Endothelial cell of umbilical vein (primary cell): ENCODE measurements at regions not wholly inside any gene's neighbourhood (a gene's known extent, or its start where the extent isn't known, plus 50 kb on each side); places are given as distances from the start of the nearest gene placed in this dataset.

ENCODE experiments used
- BruUV-seq: library from RNA; stranded (reverse); fragments of 400-500 nt; replicated peaks from 2 replicates; lab custom pipeline; 2021; lab: Mats Ljungman, UMichigan
- CTCF ChIA-PET: fragments of 300-600, 350-600 bp; sonication (Branson Sonifier 250); formaldehyde crosslinking; loops from one replicate; lab custom pipeline; 2021; ENCODE audit warnings: antibody characterized with exemption, inconsistent platforms; lab: Charles Lee
- POLR2A ChIA-PET: fragments of 300-600, 350-600 bp; sonication (Branson Sonifier 250); formaldehyde crosslinking; loops from one replicate; lab custom pipeline; 2021; ENCODE audit warnings: antibody characterized with exemption, inconsistent platforms; lab: Charles Lee
- DNase-seq: peaks from one replicate; pipeline ENCODE4 v3.0.0-alpha.2; 2011; ENCODE audit warnings: low read depth, low spot score
- FAIRE-seq: peaks from 2 replicates; lab custom pipeline; 2011; peaks lifted over from hg19 to GRCh38; lab: Jason Lieb, UNC
- H2AFZ ChIP-seq: 2 replicates; pipeline ENCODE4 v1.6.0; 2012; ENCODE audit warnings: low read depth, low read length, control low read depth, inconsistent platforms
- H3K27ac ChIP-seq: 2 replicates; pipeline ENCODE4 v1.5.1; 2011; ENCODE audit warnings: low read depth, mild to moderate bottlenecking, control low read depth, low read length, moderate library complexity; ENCODE audit not compliant: insufficient read depth
- H3K27me3 ChIP-seq, 2 experiments: 2 replicates each; pipeline versions ENCODE4 v1.6.0 to v1.6.1; 2011; ENCODE audit warnings: low read length in 2 of 2, mixed read lengths in 1 of 2; ENCODE audit not compliant: control insufficient read depth in 2 of 2, insufficient read depth in 2 of 2
- H3K36me3 ChIP-seq, 2 experiments: 2 replicates in 1 of 2; 3 replicates in 1 of 2; pipeline ENCODE4 v1.5.1; 2011; ENCODE audit warnings: low read length in 2 of 2, mild to moderate bottlenecking in 1 of 2, moderate library complexity in 1 of 2; ENCODE audit not compliant: control insufficient read depth in 2 of 2, insufficient read depth in 2 of 2; ENCODE audit errors: extremely low read depth in 1 of 2
- H3K4me1 ChIP-seq: 3 replicates; pipeline ENCODE4 v1.5.1; 2011; ENCODE audit warnings: mild to moderate bottlenecking, low read length; ENCODE audit not compliant: control insufficient read depth, insufficient read depth; ENCODE audit errors: extremely low read depth
- H3K4me2 ChIP-seq: 2 replicates; pipeline ENCODE4 v1.6.1; 2011; ENCODE audit warnings: low read length, control low read depth, mixed read lengths; ENCODE audit not compliant: insufficient read depth
- H3K4me3 ChIP-seq, 3 experiments: fragments of 200-600 bp in 1 of 3; sonication (generic), shearing (Covaris generic) in 1 of 3; replicated peaks in 1 of 3; 2 replicates each; pipeline ENCODE4 v1.5.1; 2011 to 2016; ENCODE audit warnings: control low read depth in 3 of 3, low read length in 3 of 3, mild to moderate bottlenecking in 2 of 3, inconsistent platforms in 1 of 3, low read depth in 1 of 3, moderate library complexity in 1 of 3; ENCODE audit not compliant: insufficient read depth in 1 of 3
- H3K79me2 ChIP-seq: 2 replicates; pipeline ENCODE4 v1.6.0; 2012; ENCODE audit warnings: low read length, inconsistent platforms; ENCODE audit not compliant: control insufficient read depth, insufficient read depth
- H3K9ac ChIP-seq: replicated peaks from 2 replicates; pipeline ENCODE3; 2011; ENCODE audit warnings: low read length, control low read depth; ENCODE audit not compliant: insufficient read depth; ENCODE audit errors: extremely low read depth
- H3K9me1 ChIP-seq: replicated peaks from 3 replicates; pipeline ENCODE4 v1.6.0; 2011; ENCODE audit warnings: mild to moderate bottlenecking, low read length; ENCODE audit not compliant: control insufficient read depth, insufficient read depth; ENCODE audit errors: extremely low read depth
- H3K9me3 ChIP-seq: replicated peaks from 2 replicates; pipeline ENCODE4 v1.5.1; 2012; ENCODE audit warnings: low read length, inconsistent platforms; ENCODE audit not compliant: control insufficient read depth, insufficient read depth
- H4K20me1 ChIP-seq: replicated peaks from 2 replicates; pipeline ENCODE3; 2011; ENCODE audit warnings: mild to moderate bottlenecking, low read length; ENCODE audit not compliant: control insufficient read depth, insufficient read depth; ENCODE audit errors: extremely low read depth
- EZH2 ChIP-seq: IDR thresholded peaks from 2 replicates; pipeline ENCODE4 v1.6.1; 2012; ENCODE audit warnings: borderline replicate concordance, low read depth, mild to moderate bottlenecking, moderate library complexity, low read length, inconsistent platforms; ENCODE audit not compliant: severe bottlenecking
- FOS ChIP-seq: IDR thresholded peaks from 2 replicates; pipeline ENCODE4 v1.6.1; 2011; ENCODE audit warnings: mild to moderate bottlenecking, low read length, moderate library complexity, borderline replicate concordance; ENCODE audit not compliant: insufficient read depth
- POLR2A ChIP-seq: IDR thresholded peaks from 2 replicates; pipeline ENCODE4 v1.6.1; 2012; ENCODE audit warnings: low read depth, mild to moderate bottlenecking, control low read depth, low read length
- POLR2AphosphoS5 ChIP-seq: IDR thresholded peaks from 2 replicates; pipeline ENCODE4 v1.6.1; 2012; ENCODE audit warnings: low read depth, mild to moderate bottlenecking, control low read depth, low read length, moderate library complexity; ENCODE audit not compliant: insufficient read depth
- dilution Hi-C: fragments of 300-500 bp; cut with MboI; formaldehyde crosslinking; loops from one replicate; pipeline ENCODE4 v1.15.0; 2019; ENCODE audit warnings: low sequenced_read_pairs; ENCODE audit not compliant: extremely low pct_ligation_motif_present
- intact Hi-C: fragments of 100-400 bp; cut with micrococcal nuclease; formaldehyde crosslinking; loops from one replicate; pipeline ENCODE4 v1.10.0; 2022
- TF ChIP-seq, protein P1 (sequence below), 2 donors: IDR thresholded peaks; 1 replicate in 1 of 2; 2 replicates in 1 of 2; pipeline ENCODE4 v1.5.1; 2011; ENCODE audit warnings: low read length in 2 of 2, mild to moderate bottlenecking in 2 of 2, moderate library complexity in 2 of 2, control low read depth in 1 of 2, inconsistent platforms in 1 of 2, low read depth in 1 of 2; ENCODE audit not compliant: insufficient read depth in 1 of 2; ENCODE audit errors: extremely low read depth in 1 of 2

DNA sequence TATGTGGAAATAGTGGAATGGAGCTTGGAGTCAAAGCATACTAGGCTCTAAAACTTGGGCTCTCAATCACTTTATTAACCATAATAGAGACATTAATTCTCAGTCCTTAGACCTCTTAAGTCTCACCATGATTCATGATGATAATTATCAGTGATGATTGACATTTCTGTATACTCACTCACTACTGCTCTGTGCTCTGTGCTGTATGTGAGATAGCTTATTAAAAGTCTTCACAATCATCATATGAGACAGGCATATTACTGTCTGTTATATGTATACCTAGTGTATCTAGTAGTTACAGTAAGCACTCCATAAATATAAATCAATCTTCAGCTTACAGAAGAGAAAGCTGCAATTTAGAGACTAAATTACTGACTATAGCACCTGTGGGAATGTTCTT, 236.0 kb upstream of the JAG1 start:
- H2AFZ ChIP-seq = no peak overlapping the region
- ChIA-PET CTCF (interaction anchor here (0.9 to 1.5 kb wide), 7 partner anchors 14 to 634 kb away, joined by 3 to 5 read pairs (median 3); no protein-coding TSS in a partner anchor), POLR2A (no interaction called here)
- no peaks in the 10 kb centered on the region for H3K27me3 ChIP-seq
- no peaks in the 10 kb centered on the region for H3K36me3 ChIP-seq
- H3K4me2 ChIP-seq = no peak overlapping the region
- no peak overlapping the region for H3K4me3 ChIP-seq
- BruUV-seq = no TSS peak
- DNase-seq (peak; percentile 21), FAIRE-seq (no peak)
- peaks cover 13% of the 10 kb centered on the region for H3K4me1 ChIP-seq
- H3K79me2 ChIP-seq = no peaks in the 10 kb centered on the region
- dilution Hi-C loops (no loop called here), intact Hi-C loops (loop anchor here (1.0 to 2.0 kb wide), 2 partner anchors 236 to 295 kb away; no protein-coding TSS in a partner anchor)
- no peak overlapping the region for H3K27ac ChIP-seq
- H3K9me1 ChIP-seq = no peaks in the 10 kb centered on the region
- no peak for TF ChIP-seq POLR2A
- no peaks in the 10 kb centered on the region for H4K20me1 ChIP-seq
- no peak overlapping the region for H3K9ac ChIP-seq
- H3K9me3 ChIP-seq = no peaks in the 10 kb centered on the region

DNA sequence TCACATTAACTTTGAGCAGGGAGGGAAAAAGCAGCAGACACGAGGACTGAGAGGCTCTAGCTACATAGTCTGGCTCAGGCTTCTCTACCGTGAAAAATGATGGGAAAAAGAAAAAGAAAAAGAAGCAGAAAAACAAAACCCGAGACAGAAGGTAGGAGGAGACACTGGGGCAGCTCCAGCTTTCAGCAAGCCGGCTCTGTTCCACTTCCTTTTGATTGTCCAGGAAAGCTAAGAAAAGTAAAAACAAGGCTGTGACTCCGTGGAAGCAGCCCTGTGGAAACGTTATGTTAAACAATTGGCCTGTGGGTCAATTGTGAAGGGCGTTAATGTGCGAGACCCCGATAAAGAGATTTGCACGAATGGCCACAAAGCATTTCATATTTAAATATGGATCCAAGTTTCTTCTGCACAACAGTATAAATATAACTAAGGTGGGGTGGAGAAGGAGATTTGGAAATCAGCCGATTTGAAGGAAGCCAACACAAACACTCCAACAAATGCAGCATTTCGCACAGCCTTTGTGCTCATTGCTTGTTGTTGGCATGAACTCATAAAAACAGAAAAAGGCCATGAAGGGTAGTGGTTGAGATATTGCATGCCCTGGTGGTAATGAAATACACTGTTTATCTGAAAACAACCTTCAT, 236.9 kb upstream of the JAG1 start:
- Histone ChIP-seq H3K9me1 (no peaks in the 10 kb centered on the region), H3K27ac (peak overlapping the region; percentile 21), H3K4me2 (peak overlapping the region; percentile 49), H3K79me2 (no peaks in the 10 kb centered on the region), H3K9me3 (no peaks in the 10 kb centered on the region), H4K20me1 (no peaks in the 10 kb centered on the region), H3K4me1 (peaks cover 13% of the 10 kb centered on the region), H3K4me3 (no peak overlapping the region), H3K36me3 (no peaks in the 10 kb centered on the region), H3K9ac (no peak overlapping the region), H3K27me3 (no peaks in the 10 kb centered on the region), H2AFZ (peak overlapping the region; percentile 88)
- FAIRE-seq = peak; percentile 58
- ChIA-PET CTCF (interaction anchor here (0.8 to 1.5 kb wide), 8 partner anchors 15 to 633 kb away, joined by 3 to 5 read pairs (median 3); no protein-coding TSS in a partner anchor), POLR2A (no interaction called here)
- DNase-seq = peak; percentile 88
- dilution Hi-C loops (no loop called here), intact Hi-C loops (loop anchor here (1.0 to 2.0 kb wide), 2 partner anchors 236 to 294 kb away; no protein-coding TSS in a partner anchor)
- BruUV-seq = no TSS peak
- TF ChIP-seq FOS (no peak), EZH2 (no peak), POLR2AphosphoS5 (no peak)
- TF ChIP-seq, protein P1, sequence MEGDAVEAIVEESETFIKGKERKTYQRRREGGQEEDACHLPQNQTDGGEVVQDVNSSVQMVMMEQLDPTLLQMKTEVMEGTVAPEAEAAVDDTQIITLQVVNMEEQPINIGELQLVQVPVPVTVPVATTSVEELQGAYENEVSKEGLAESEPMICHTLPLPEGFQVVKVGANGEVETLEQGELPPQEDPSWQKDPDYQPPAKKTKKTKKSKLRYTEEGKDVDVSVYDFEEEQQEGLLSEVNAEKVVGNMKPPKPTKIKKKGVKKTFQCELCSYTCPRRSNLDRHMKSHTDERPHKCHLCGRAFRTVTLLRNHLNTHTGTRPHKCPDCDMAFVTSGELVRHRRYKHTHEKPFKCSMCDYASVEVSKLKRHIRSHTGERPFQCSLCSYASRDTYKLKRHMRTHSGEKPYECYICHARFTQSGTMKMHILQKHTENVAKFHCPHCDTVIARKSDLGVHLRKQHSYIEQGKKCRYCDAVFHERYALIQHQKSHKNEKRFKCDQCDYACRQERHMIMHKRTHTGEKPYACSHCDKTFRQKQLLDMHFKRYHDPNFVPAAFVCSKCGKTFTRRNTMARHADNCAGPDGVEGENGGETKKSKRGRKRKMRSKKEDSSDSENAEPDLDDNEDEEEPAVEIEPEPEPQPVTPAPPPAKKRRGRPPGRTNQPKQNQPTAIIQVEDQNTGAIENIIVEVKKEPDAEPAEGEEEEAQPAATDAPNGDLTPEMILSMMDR (IDR thresholded peaks at IDR 0.05; ENCODE audit: extremely low read depth in 1 of 2, insufficient read depth in 1 of 2, low read depth in 1 of 2, low read length in 2 of 2) = peak in 1 of 2 donors; percentile 36
